H1 (cell line): ENCODE measurements at regions not wholly inside any gene's neighbourhood (a gene's known extent, or its start where the extent isn't known, plus 50 kb on each side); places are given as distances from the start of the nearest gene placed in this dataset.

ENCODE experiments used
- CTCF ChIA-PET: fragments of 300-600 bp; sonication (Branson Sonifier 250); formaldehyde crosslinking; loops from one replicate; lab custom pipeline; 2021; ENCODE audit not compliant: partially characterized antibody; lab: Charles Lee
- POLR2A ChIA-PET: fragments of 300-600 bp; sonication (Branson Sonifier 250); formaldehyde crosslinking; loops from one replicate; lab custom pipeline; 2021; ENCODE audit warnings: inconsistent platforms; ENCODE audit not compliant: partially characterized antibody; lab: Charles Lee
- DNase-seq, 2 experiments: peaks; one replicate each; pipeline versions ENCODE4 v3.0.0 to v3.0.0-alpha.2; 2010 to 2022; ENCODE audit warnings: low spot score in 2 of 2, low read depth in 1 of 2, mixed read lengths in 1 of 2
- FAIRE-seq: peaks from 2 replicates; lab custom pipeline; 2011; peaks lifted over from hg19 to GRCh38; lab: Jason Lieb, UNC
- H2AFZ ChIP-seq: 2 replicates; pipeline ENCODE4 v1.8.1; 2012; ENCODE audit warnings: low read length, inconsistent platforms
- H2AK5ac ChIP-seq: 2 replicates; pipeline ENCODE4 v1.6.1; 2013; ENCODE audit warnings: low read depth, low read length
- H2BK120ac ChIP-seq: replicated peaks from 2 replicates; pipeline ENCODE3; 2013; ENCODE audit warnings: low read depth, low read length, inconsistent platforms
- H2BK12ac ChIP-seq: 2 replicates; pipeline ENCODE4 v1.6.1; 2013; ENCODE audit warnings: low read depth, low read length
- H2BK15ac ChIP-seq: 2 replicates; pipeline ENCODE4 v1.6.1; 2013; ENCODE audit warnings: low read length
- H2BK20ac ChIP-seq: 2 replicates; pipeline ENCODE4 v1.6.1; 2013; ENCODE audit warnings: low read length
- H2BK5ac ChIP-seq: 2 replicates; pipeline ENCODE4 v1.6.1; 2013; ENCODE audit warnings: low read depth, low read length
- H3K14ac ChIP-seq: 2 replicates; pipeline ENCODE4 v1.6.1; 2013; ENCODE audit warnings: inconsistent platforms; ENCODE audit not compliant: insufficient read length
- H3K18ac ChIP-seq: 2 replicates; pipeline ENCODE4 v1.6.1; 2013; ENCODE audit warnings: low read length; ENCODE audit errors: extremely low read depth
- H3K23ac ChIP-seq: 2 replicates; pipeline ENCODE4 v1.6.1; 2013; ENCODE audit warnings: inconsistent platforms; ENCODE audit not compliant: insufficient read length
- H3K23me2 ChIP-seq: 2 replicates; pipeline ENCODE4 v1.6.1; 2013; ENCODE audit warnings: low read depth, low read length
- H3K27ac ChIP-seq: 2 replicates; pipeline ENCODE4 v1.6.1; 2011; ENCODE audit warnings: low read depth, low read length, inconsistent platforms
- H3K27me3 ChIP-seq, 4 experiments: replicated peaks in 1 of 4; 1 replicate in 1 of 4; 2 replicates in 3 of 4; pipeline versions ENCODE4 v1.6.1 to v1.8.1; 2011 to 2013; ENCODE audit warnings: low read length in 3 of 4, mild to moderate bottlenecking in 3 of 4, inconsistent platforms in 2 of 4, mixed read lengths in 2 of 4, moderate library complexity in 1 of 4; ENCODE audit not compliant: control insufficient read depth in 3 of 4, insufficient read depth in 3 of 4; ENCODE audit errors: extremely low read depth in 1 of 4
- H3K36me3 ChIP-seq, 4 experiments: 2 replicates each; pipeline versions ENCODE4 v1.6.1 to v1.8.1; 2011 to 2013; ENCODE audit warnings: mild to moderate bottlenecking in 4 of 4, low read length in 3 of 4, moderate library complexity in 2 of 4, control low read depth in 1 of 4, inconsistent platforms in 1 of 4; ENCODE audit not compliant: insufficient read depth in 4 of 4, control insufficient read depth in 2 of 4
- H3K4ac ChIP-seq: replicated peaks from 2 replicates; pipeline ENCODE3; 2013; ENCODE audit warnings: low read length, low read depth, mixed read lengths, inconsistent platforms; ENCODE audit not compliant: insufficient read length
- H3K4me1 ChIP-seq, 4 experiments: replicated peaks in 1 of 4; 1 replicate in 1 of 4; 2 replicates in 3 of 4; pipeline versions ENCODE4 v1.6.1 to v1.8.1; 2011 to 2013; ENCODE audit warnings: low read length in 3 of 4, inconsistent platforms in 2 of 4, mixed read lengths in 1 of 4; ENCODE audit not compliant: insufficient read depth in 4 of 4, control insufficient read depth in 3 of 4
- H3K4me2 ChIP-seq, 2 experiments: 2 replicates each; pipeline versions ENCODE4 v1.6.1 to v1.8.1; 2011 to 2013; ENCODE audit warnings: low read depth in 2 of 2, low read length in 2 of 2, control low read depth in 1 of 2, inconsistent platforms in 1 of 2, mild to moderate bottlenecking in 1 of 2; ENCODE audit not compliant: insufficient read depth in 1 of 2
- H3K4me3 ChIP-seq, 4 experiments: fragments of 200-600, 300-600 bp in 1 of 4; sonication (generic), shearing (Covaris generic), sonication (Bioruptor Twin) in 1 of 4; 2 replicates each; pipeline versions ENCODE4 v1.5.1 to v1.8.1; 2011 to 2016; ENCODE audit warnings: low read length in 4 of 4, low read depth in 3 of 4, control low read depth in 2 of 4, inconsistent platforms in 2 of 4, mild to moderate bottlenecking in 2 of 4, mixed read lengths in 1 of 4, moderate library complexity in 1 of 4; ENCODE audit not compliant: insufficient read depth in 2 of 4; ENCODE audit errors: extremely low read depth in 1 of 4
- H3K56ac ChIP-seq: replicated peaks from 2 replicates; pipeline ENCODE3; 2013; ENCODE audit warnings: low read depth, mild to moderate bottlenecking, mixed read lengths, low read length, inconsistent platforms; ENCODE audit not compliant: insufficient read length
- H3K79me1 ChIP-seq: 2 replicates; pipeline ENCODE4 v1.6.1; 2013; ENCODE audit warnings: low read depth, low read length, control low read depth
- H3K79me2 ChIP-seq, 2 experiments: 2 replicates each; pipeline versions ENCODE4 v1.6.1 to v1.8.1; 2012 to 2013; ENCODE audit warnings: low read length in 2 of 2, mild to moderate bottlenecking in 2 of 2, inconsistent platforms in 1 of 2; ENCODE audit not compliant: insufficient read depth in 2 of 2, control insufficient read depth in 1 of 2
- H3K9ac ChIP-seq, 4 experiments: replicated peaks in 1 of 4; 1 replicate in 1 of 4; 2 replicates in 3 of 4; pipeline versions ENCODE4 v1.6.1 to v1.8.1; 2011 to 2013; ENCODE audit warnings: low read depth in 3 of 4, low read length in 3 of 4, control low read depth in 2 of 4, mild to moderate bottlenecking in 2 of 4, moderate library complexity in 2 of 4, inconsistent platforms in 1 of 4; ENCODE audit errors: extremely low read depth in 1 of 4
- H3K9me3 ChIP-seq, 2 experiments: 2 replicates each; pipeline versions ENCODE4 v1.6.1 to v1.8.1; 2012 to 2013; ENCODE audit warnings: mild to moderate bottlenecking in 2 of 2, moderate library complexity in 2 of 2, control low read depth in 1 of 2, inconsistent platforms in 1 of 2, low read depth in 1 of 2, low read length in 1 of 2, mixed read lengths in 1 of 2; ENCODE audit not compliant: insufficient read depth in 2 of 2
- H4K20me1 ChIP-seq, 2 experiments: replicated peaks in 1 of 2; 2 replicates each; pipeline versions ENCODE3 to v1.8.1; 2011 to 2013; ENCODE audit warnings: inconsistent platforms in 2 of 2, low read length in 2 of 2, mild to moderate bottlenecking in 1 of 2; ENCODE audit not compliant: insufficient read depth in 2 of 2, control insufficient read depth in 1 of 2
- H4K5ac ChIP-seq: 2 replicates; pipeline ENCODE4 v1.6.1; 2013; ENCODE audit warnings: low read length, low read depth, mixed read lengths, inconsistent platforms; ENCODE audit not compliant: insufficient read length
- H4K8ac ChIP-seq: 2 replicates; pipeline ENCODE4 v1.8.0; 2013; ENCODE audit warnings: mild to moderate bottlenecking, moderate library complexity, low read length, inconsistent platforms; ENCODE audit not compliant: insufficient read depth; ENCODE audit errors: extremely low read depth
- H4K91ac ChIP-seq: replicated peaks from 2 replicates; pipeline ENCODE3; 2013; ENCODE audit warnings: low read length, mixed read lengths, inconsistent platforms; ENCODE audit not compliant: insufficient read length
- CHD2 ChIP-seq: IDR thresholded peaks from 2 replicates; pipeline ENCODE4 v1.6.1; 2012; ENCODE audit warnings: low read length, improper control_type of control experiment
- CTBP2 ChIP-seq: IDR thresholded peaks from 2 replicates; pipeline ENCODE4 v1.7.0; 2011; ENCODE audit warnings: borderline replicate concordance, mild to moderate bottlenecking, moderate library complexity, mixed read lengths, low read length; ENCODE audit not compliant: insufficient read depth, insufficient read length
- JUND ChIP-seq: IDR thresholded peaks from 2 replicates; pipeline ENCODE4 v1.6.1; 2011; ENCODE audit warnings: mild to moderate bottlenecking, improper control_type of control experiment, low read length
- KDM5A ChIP-seq: fragments of 200-600 bp; IDR thresholded peaks from 2 replicates; pipeline ENCODE4 v1.7.1; 2012; ENCODE audit warnings: mild to moderate bottlenecking, low read length, inconsistent platforms, mixed read lengths
- POLR2AphosphoS5 ChIP-seq: IDR thresholded peaks from 2 replicates; pipeline ENCODE4 v1.6.1; 2011; ENCODE audit warnings: low read depth, low read length
- RBBP5 ChIP-seq: IDR thresholded peaks from 2 replicates; pipeline ENCODE4 v1.7.1; 2012; ENCODE audit warnings: low read depth, mild to moderate bottlenecking, inconsistent platforms, low read length, moderate library complexity, borderline replicate concordance
- SIRT6 ChIP-seq: IDR thresholded peaks from one replicate; pipeline ENCODE4 v1.7.1; 2012; ENCODE audit warnings: low read length, inconsistent platforms
- SP1 ChIP-seq: IDR thresholded peaks from 2 replicates; pipeline ENCODE4 v1.6.1; 2011; ENCODE audit warnings: low read depth, low read length
- SUZ12 ChIP-seq: fragments of 200-600 bp; sonication (generic); IDR thresholded peaks from 2 replicates; pipeline ENCODE4 v1.6.1; 2012; ENCODE audit warnings: mild to moderate bottlenecking, inconsistent platforms, low read length, moderate library complexity, mixed read lengths
- YY1 ChIP-seq: IDR thresholded peaks from 2 replicates; pipeline ENCODE4 v1.6.1; 2011; ENCODE audit warnings: low read depth, mild to moderate bottlenecking, low read length
- WGBS, 2 experiments: shearing (Covaris generic) in 1 of 2; methylation state at CpG; one replicate each; pipeline versions ENCODE4 v1.1.6 to v1.1.7; 2013 to 2015; ENCODE audit warnings: low lambda C conversion rate in 2 of 2, mixed read lengths in 2 of 2, inconsistent platforms in 1 of 2, low coverage in 1 of 2, missing lambda C conversion rate in 1 of 2; ENCODE audit not compliant: insufficient replicate concordance in 2 of 2, insufficient coverage in 1 of 2, insufficient read length in 1 of 2; ENCODE audit errors: extremely low coverage in 1 of 2, missing lambda C conversion rate in 1 of 2; 5-methylcytosine and 5-hydroxymethylcytosine counted together
- TF ChIP-seq, protein P1 (sequence below): IDR thresholded peaks from 2 replicates; pipeline ENCODE4 v1.6.1; 2012; ENCODE audit warnings: low read length, inconsistent platforms
- TF ChIP-seq, protein P2 (sequence below): IDR thresholded peaks from 2 replicates; pipeline ENCODE4 v1.6.1; 2011; ENCODE audit warnings: low read length, improper control_type of control experiment

DNA sequence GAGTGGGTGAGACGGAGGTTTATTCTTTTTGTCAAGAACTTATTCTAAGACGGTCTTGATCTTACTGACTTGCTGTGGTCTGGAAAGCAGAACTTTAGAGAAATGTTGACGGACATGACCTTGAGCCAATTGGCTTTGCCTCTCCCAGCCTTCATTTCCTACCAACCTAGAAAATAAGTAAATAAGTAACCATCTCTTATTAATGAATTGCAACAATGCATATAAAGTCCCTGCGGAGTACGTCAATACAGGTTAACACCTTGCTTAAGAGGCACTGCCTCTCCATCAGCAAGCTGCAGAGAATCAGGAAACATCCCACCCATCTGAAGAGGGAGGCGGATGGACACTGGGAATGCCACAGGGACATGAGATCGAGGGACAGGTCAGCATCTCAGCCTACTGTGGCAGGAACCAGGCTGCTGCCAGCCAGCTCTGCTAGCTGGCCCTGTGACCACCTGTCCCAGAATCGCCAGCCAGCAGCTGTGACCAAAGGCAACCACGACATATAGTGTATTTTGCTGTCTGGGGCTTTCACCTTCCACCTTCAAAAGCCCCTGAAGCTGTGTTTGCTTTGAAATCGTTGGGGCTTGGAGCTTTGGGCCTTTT is 208.3 kb downstream of the BCL11B start:
- Histone ChIP-seq H3K56ac (peak overlapping the region; percentile 50), H2BK120ac (no peak overlapping the region), H3K4me2 (no peak overlapping the region), H3K27ac (no peak overlapping the region), H3K18ac (no peak overlapping the region), H2BK15ac (0 out of 2 replicates have a peak overlapping the region, but pooled peaks have one; percentile 61), H2AK5ac (no peak overlapping the region), H3K23me2 (no peaks in the 10 kb centered on the region), H2AFZ (no peak overlapping the region), H2BK12ac (no peak overlapping the region), H4K20me1 (no peaks in the 10 kb centered on the region), H4K91ac (no peak overlapping the region), H3K79me1 (no peaks in the 10 kb centered on the region), H4K8ac (no peak overlapping the region), H4K5ac (no peak overlapping the region), H3K23ac (no peak overlapping the region), H3K4ac (no peak overlapping the region), H3K14ac (no peak overlapping the region), H3K36me3 (no peaks in the 10 kb centered on the region), H2BK20ac (no peak overlapping the region), H2BK5ac (no peak overlapping the region; the same call in 1 of the 2 replicates), H3K27me3 (no peaks in the 10 kb centered on the region), H3K79me2 (no peaks in the 10 kb centered on the region), H3K9ac (no peak overlapping the region), H3K4me1 (no peaks in the 10 kb centered on the region), H3K9me3 (peaks cover 0 to 12% of the 10 kb centered on the region in 2 experiments; a peak in 1 of 4 replicates), H3K4me3 (no peak overlapping the region)
- FAIRE-seq (no peak), DNase-seq (peak in 1 of 2 experiments; percentile 37)
- CTCF ChIA-PET: interaction anchor here (0.9 kb wide), 1 partner anchor 202 kb away, joined by 3 read pairs; no protein-coding TSS in a partner anchor
- 88% methylated on average over 10 of the region's 10 CpGs; no CpG with 5 or more reads in 1 of the 2 experiments for WGBS, 2 experiments
- POLR2A ChIA-PET: no interaction called here
- TF ChIP-seq SUZ12 (no peak), KDM5A (no peak), CTBP2 (no peak), CHD2 (no peak), YY1 (no peak), SIRT6 (no peak), RBBP5 (no peak), SP1 (no peak), POLR2AphosphoS5 (no peak), JUND (no peak)
- TF ChIP-seq, protein P1, sequence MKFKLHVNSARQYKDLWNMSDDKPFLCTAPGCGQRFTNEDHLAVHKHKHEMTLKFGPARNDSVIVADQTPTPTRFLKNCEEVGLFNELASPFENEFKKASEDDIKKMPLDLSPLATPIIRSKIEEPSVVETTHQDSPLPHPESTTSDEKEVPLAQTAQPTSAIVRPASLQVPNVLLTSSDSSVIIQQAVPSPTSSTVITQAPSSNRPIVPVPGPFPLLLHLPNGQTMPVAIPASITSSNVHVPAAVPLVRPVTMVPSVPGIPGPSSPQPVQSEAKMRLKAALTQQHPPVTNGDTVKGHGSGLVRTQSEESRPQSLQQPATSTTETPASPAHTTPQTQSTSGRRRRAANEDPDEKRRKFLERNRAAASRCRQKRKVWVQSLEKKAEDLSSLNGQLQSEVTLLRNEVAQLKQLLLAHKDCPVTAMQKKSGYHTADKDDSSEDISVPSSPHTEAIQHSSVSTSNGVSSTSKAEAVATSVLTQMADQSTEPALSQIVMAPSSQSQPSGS: no peak
- TF ChIP-seq, protein P2, sequence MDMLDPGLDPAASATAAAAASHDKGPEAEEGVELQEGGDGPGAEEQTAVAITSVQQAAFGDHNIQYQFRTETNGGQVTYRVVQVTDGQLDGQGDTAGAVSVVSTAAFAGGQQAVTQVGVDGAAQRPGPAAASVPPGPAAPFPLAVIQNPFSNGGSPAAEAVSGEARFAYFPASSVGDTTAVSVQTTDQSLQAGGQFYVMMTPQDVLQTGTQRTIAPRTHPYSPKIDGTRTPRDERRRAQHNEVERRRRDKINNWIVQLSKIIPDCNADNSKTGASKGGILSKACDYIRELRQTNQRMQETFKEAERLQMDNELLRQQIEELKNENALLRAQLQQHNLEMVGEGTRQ: no peak
